Fibroblast of gingiva (primary cell): ENCODE measurements at regions not wholly inside any gene's neighbourhood (a gene's known extent, or its start where the extent isn't known, plus 50 kb on each side); places are given as distances from the start of the nearest gene placed in this dataset.

Experiments
- DNase-seq: peaks from one replicate; pipeline ENCODE4 v3.0.0-alpha.2; 2011; ENCODE audit warnings: low read depth

DNA sequence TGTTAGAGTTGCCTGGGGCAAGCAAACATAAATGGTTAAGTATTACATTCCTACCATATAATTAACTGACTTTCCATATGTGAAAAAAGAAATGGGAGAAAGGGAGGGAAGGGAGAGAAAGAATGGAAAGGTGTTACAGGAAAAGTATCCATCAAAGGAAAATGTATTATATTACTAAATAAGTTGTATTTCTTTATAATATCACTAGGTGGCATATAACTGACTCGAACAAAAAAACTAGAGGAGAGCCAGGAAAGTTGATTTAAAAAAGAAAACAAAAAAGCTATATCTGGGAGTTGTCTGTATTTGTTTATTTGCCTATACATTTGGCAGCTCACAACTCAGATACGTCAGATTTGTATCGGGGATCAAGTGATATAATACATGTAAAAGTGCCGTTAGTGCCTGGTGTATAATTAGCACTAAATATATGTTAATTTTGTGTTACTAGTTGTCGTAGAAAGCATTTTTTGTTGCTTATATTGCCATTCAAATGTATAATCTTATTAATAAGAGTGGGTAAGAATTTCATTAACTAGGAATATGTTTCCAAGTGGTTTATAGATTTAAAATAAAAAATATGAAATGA, 59.6 kb upstream of the ADAMTS19 start:
- DNase-seq = no peak

DNA sequence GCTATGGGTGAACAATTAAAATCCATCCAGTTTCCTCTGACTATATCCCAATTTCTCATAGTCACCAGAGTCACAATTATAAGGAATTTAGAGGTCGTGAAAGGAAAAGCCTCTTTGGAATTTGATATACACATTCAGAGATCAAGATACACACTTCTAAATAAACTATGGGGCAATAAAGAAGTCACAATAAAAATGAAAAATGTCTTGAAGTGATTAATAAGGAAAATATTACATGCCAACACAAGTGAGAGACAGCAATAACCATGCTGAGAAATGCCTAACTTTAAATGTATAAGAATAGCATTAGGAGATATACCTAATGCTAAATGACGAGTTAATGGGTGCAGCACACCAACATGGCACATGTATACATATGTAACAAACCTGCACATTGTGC, 54.9 kb upstream of the ADAMTS19 start:
- DNase-seq = no peak

DNA sequence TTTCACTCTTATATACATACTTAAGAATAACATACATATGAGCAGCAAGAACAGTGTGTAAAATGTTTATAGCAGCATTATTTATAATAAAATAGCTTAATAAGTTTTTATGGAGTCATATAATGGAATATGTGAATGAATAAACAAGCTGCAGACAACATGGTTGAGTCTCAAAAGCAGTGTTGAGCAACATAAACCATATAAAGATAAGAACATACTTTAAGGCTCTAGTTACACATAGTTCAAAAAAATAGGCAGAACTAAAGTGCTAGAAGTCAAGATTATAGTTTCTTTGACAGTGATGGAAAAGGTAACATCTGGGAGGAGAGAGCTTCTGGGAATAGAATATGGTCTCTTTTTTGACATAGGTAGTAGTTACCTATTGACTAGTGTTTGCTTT, 53.7 kb upstream of the ADAMTS19 start:
- DNase-seq = no peak
